SK-N-SH (cell line): ENCODE measurements at regions not wholly inside any gene's neighbourhood (a gene's known extent, or its start where the extent isn't known, plus 50 kb on each side); places are given as distances from the start of the nearest gene placed in this dataset.

Experiments used
- CTCF ChIA-PET: fragments of 300-600, 350-600 bp; formaldehyde crosslinking; extraction: SDS; loops from one replicate; lab custom pipeline; 2021; lab: Yijun Ruan, JAX
- POLR2A ChIA-PET: fragments of 350-600 bp; sonication (Branson Sonifier 250); formaldehyde crosslinking; extraction: SDS; loops from one replicate; lab custom pipeline; 2020; ENCODE audit warnings: antibody characterized with exemption, inconsistent platforms; lab: Yijun Ruan, JAX
- DNase-seq: peaks from one replicate; pipeline ENCODE4 v3.0.0; 2012
- H2AFZ ChIP-seq: fragments of 200-600 bp; sonication (generic); 2 replicates; pipeline ENCODE4 v1.8.1; 2016; ENCODE audit warnings: antibody characterized with exemption, mild to moderate bottlenecking, low read depth
- H3F3A ChIP-seq: fragments of 200-600 bp; sonication (generic); replicated peaks from 2 replicates; pipeline ENCODE3; 2016; ENCODE audit warnings: antibody characterized with exemption, mild to moderate bottlenecking; ENCODE audit not compliant: insufficient read depth
- H3K27ac ChIP-seq, 2 experiments: fragments of 200-500 bp in 1 of 2; fragments of 200-600 bp in 1 of 2; sonication (Bioruptor generic) in 1 of 2; sonication (generic), shearing (Covaris generic) in 1 of 2; 2 replicates each; pipeline versions ENCODE4 v1.5.1 to v1.6.1; 2014 to 2016; ENCODE audit warnings: low read depth in 2 of 2, inconsistent platforms in 1 of 2, low read length in 1 of 2, mild to moderate bottlenecking in 1 of 2, mixed read lengths in 1 of 2
- H3K27me3 ChIP-seq: fragments of 200-600 bp; sonication (generic), shearing (Covaris generic); 2 replicates; pipeline ENCODE4 v1.6.1; 2016; ENCODE audit warnings: mixed run types; ENCODE audit not compliant: insufficient read depth
- H3K36me3 ChIP-seq, 2 experiments: fragments of 200-500 bp in 1 of 2; fragments of 200-600 bp in 1 of 2; sonication (Bioruptor generic) in 1 of 2; sonication (generic) in 1 of 2; replicated peaks in 1 of 2; 2 replicates each; pipeline versions ENCODE3 to v1.5.1; 2014 to 2016; ENCODE audit warnings: low read length in 1 of 2, mild to moderate bottlenecking in 1 of 2; ENCODE audit not compliant: insufficient read depth in 2 of 2, control insufficient read depth in 1 of 2
- H3K4me1 ChIP-seq, 2 experiments: fragments of 200-500 bp in 1 of 2; fragments of 200-600 bp in 1 of 2; sonication (Bioruptor generic) in 1 of 2; sonication (generic), shearing (Covaris generic) in 1 of 2; 2 replicates each; pipeline versions ENCODE4 v1.5.1 to v1.6.1; 2014 to 2016; ENCODE audit warnings: low read depth in 1 of 2, low read length in 1 of 2, mixed run types in 1 of 2; ENCODE audit not compliant: insufficient read depth in 2 of 2, control insufficient read depth in 1 of 2
- H3K4me2 ChIP-seq: fragments of 200-600 bp; sonication (generic), shearing (Covaris generic); 2 replicates; pipeline ENCODE4 v1.6.1; 2017; ENCODE audit warnings: mixed run types
- H3K4me3 ChIP-seq, 2 experiments: fragments of 200-500 bp in 1 of 2; fragments of 200-600 bp in 1 of 2; sonication (Bioruptor generic) in 1 of 2; sonication (generic), shearing (Covaris generic) in 1 of 2; 2 replicates each; pipeline versions ENCODE4 v1.5.1 to v1.8.1; 2014 to 2016; ENCODE audit warnings: low read depth in 2 of 2, inconsistent platforms in 1 of 2, low read length in 1 of 2, mild to moderate bottlenecking in 1 of 2, mixed read lengths in 1 of 2, moderate library complexity in 1 of 2
- H3K79me2 ChIP-seq: fragments of 200-600 bp; sonication (generic); 2 replicates; pipeline ENCODE4 v1.8.1; 2017; ENCODE audit warnings: mild to moderate bottlenecking; ENCODE audit not compliant: insufficient read depth
- H3K9ac ChIP-seq: fragments of 200-600 bp; sonication (generic); 2 replicates; pipeline ENCODE4 v1.6.1; 2017; ENCODE audit warnings: mixed run types
- H3K9me2 ChIP-seq: fragments of 200-600 bp; sonication (generic); 2 replicates; pipeline ENCODE4 v1.6.1; 2017; ENCODE audit warnings: mixed run types
- H3K9me3 ChIP-seq: fragments of 200-600 bp; sonication (generic); 2 replicates; pipeline ENCODE4 v1.6.1; 2017; ENCODE audit warnings: mixed run types, mild to moderate bottlenecking, moderate library complexity
- H4K20me1 ChIP-seq: fragments of 200-600 bp; sonication (generic); 2 replicates; pipeline ENCODE4 v1.6.1; 2017; ENCODE audit warnings: mild to moderate bottlenecking, mixed run types; ENCODE audit not compliant: insufficient read depth
- EZH2phosphoT487 ChIP-seq: fragments of 200-600 bp; sonication (generic); IDR thresholded peaks from 2 replicates; pipeline ENCODE4 v1.6.1; 2017; ENCODE audit warnings: low read depth, mixed run types, mild to moderate bottlenecking, antibody characterized with exemption, moderate library complexity, borderline replicate concordance
- FOSL2 ChIP-seq: IDR thresholded peaks from 2 replicates; pipeline ENCODE4 v1.4.0; 2012; ENCODE audit warnings: low read depth, mild to moderate bottlenecking, moderate library complexity, borderline replicate concordance
- FOXM1 ChIP-seq: IDR thresholded peaks from 2 replicates; pipeline ENCODE4 v1.4.0; 2012; ENCODE audit warnings: low read depth, mild to moderate bottlenecking
- GATA2 ChIP-seq: sonication (generic); formaldehyde crosslinking; IDR thresholded peaks from 2 replicates; pipeline ENCODE4 v1.5.0; 2020; ENCODE audit warnings: mild to moderate bottlenecking, missing genetic modification reagents
- IRF3 ChIP-seq: fragments of 150-350 bp; IDR thresholded peaks from 2 replicates; pipeline ENCODE4 v1.6.1; 2016; ENCODE audit warnings: mild to moderate bottlenecking, low read depth, low read length
- JUND ChIP-seq: IDR thresholded peaks from 2 replicates; pipeline ENCODE4 v1.4.0; 2012
- MEF2A ChIP-seq: IDR thresholded peaks from 2 replicates; pipeline ENCODE4 v1.4.0; 2012; ENCODE audit warnings: low read depth, borderline replicate concordance
- NRF1 ChIP-seq: IDR thresholded peaks from 2 replicates; pipeline ENCODE4 v1.6.1; 2012; ENCODE audit warnings: low read depth, mild to moderate bottlenecking, low read length
- RCOR1 ChIP-seq: fragments of 150-350 bp; IDR thresholded peaks from 2 replicates; pipeline ENCODE4 v1.6.1; 2017; ENCODE audit warnings: antibody characterized with exemption, low read length
- SIN3A ChIP-seq: IDR thresholded peaks from 2 replicates; pipeline ENCODE4 v1.6.1; 2012; ENCODE audit warnings: low read depth, mild to moderate bottlenecking, low read length, moderate library complexity, borderline replicate concordance
- TCF12 ChIP-seq: IDR thresholded peaks from 2 replicates; pipeline ENCODE4 v1.4.0; 2012
- TEAD4 ChIP-seq: IDR thresholded peaks from 2 replicates; pipeline ENCODE4 v1.4.0; 2012; ENCODE audit warnings: mild to moderate bottlenecking, borderline replicate concordance; ENCODE audit not compliant: insufficient read depth
- YY1 ChIP-seq: IDR thresholded peaks from 2 replicates; pipeline ENCODE4 v1.4.0; 2012; ENCODE audit warnings: low read depth, mild to moderate bottlenecking
- ZBTB33 ChIP-seq: IDR thresholded peaks from 2 replicates; pipeline ENCODE4 v1.4.0; 2012; ENCODE audit warnings: low read depth, borderline replicate concordance
- WGBS: methylation state at CpG from one replicate; pipeline ENCODE4 v1.1.6; 2017; ENCODE audit warnings: low lambda C conversion rate; 5-methylcytosine and 5-hydroxymethylcytosine counted together

- H4K20me1 ChIP-seq: no peaks in the 10 kb centered on the region
- ChIA-PET POLR2A (no interaction called here), CTCF (interaction anchor here (0.9 to 1.4 kb wide), 2 partner anchors 29 to 53 kb away, joined by 3 read pairs; no protein-coding TSS in a partner anchor)
- no peak overlapping the region for H3K4me2 ChIP-seq
- no peak overlapping the region for H3K4me3 ChIP-seq
- no peaks in the 10 kb centered on the region for H3K9me2 ChIP-seq
- H3K9ac ChIP-seq: no peak overlapping the region
- 66% methylated on average over 6 of the region's 6 CpGs for WGBS
- no peaks in the 10 kb centered on the region for H3K27me3 ChIP-seq
- H3F3A ChIP-seq: no peaks in the 10 kb centered on the region
- H3K9me3 ChIP-seq: no peaks in the 10 kb centered on the region
- TF ChIP-seq FOSL2: no peak
- TF ChIP-seq GATA2 (CRISPR knock-in tag): no peak
- TF ChIP-seq ZBTB33: no peak
- no peak for TF ChIP-seq TEAD4
- H3K4me1 ChIP-seq: no peaks in the 10 kb centered on the region
- no peaks in the 10 kb centered on the region for H3K36me3 ChIP-seq
- H3K79me2 ChIP-seq: no peaks in the 10 kb centered on the region
- no peak overlapping the region for H3K27ac ChIP-seq
- no peak for DNase-seq
- H2AFZ ChIP-seq: no peak overlapping the region
Observed at GRCh38 chr4:187577941-187578480, 417.6 kb upstream of the ZFP42 start.

- H3K9me3 ChIP-seq: no peaks in the 10 kb centered on the region
Observed at GRCh38 chr4:187586892-187587291, 408.7 kb upstream of the ZFP42 start.

More at GRCh38 chr4:187586892-187587291, 408.7 kb upstream of the ZFP42 start:
- H3F3A ChIP-seq: no peaks in the 10 kb centered on the region
- no peak overlapping the region for H3K4me2 ChIP-seq
- no peaks in the 10 kb centered on the region for H3K36me3 ChIP-seq
- H3K79me2 ChIP-seq: no peaks in the 10 kb centered on the region
- H4K20me1 ChIP-seq: no peaks in the 10 kb centered on the region
- no peaks in the 10 kb centered on the region for H3K9me2 ChIP-seq
- H3K4me3 ChIP-seq: no peak overlapping the region
- no peak overlapping the region for H3K27ac ChIP-seq
- no peak overlapping the region for H3K9ac ChIP-seq
- no peak for DNase-seq
- POLR2A ChIA-PET: no interaction called here
- CTCF ChIA-PET: no interaction called here
- H2AFZ ChIP-seq: no peak overlapping the region
- WGBS: 52% methylated on average over 7 of the region's 7 CpGs
- no peaks in the 10 kb centered on the region for H3K27me3 ChIP-seq
- TF ChIP-seq MEF2A (no peak), IRF3 (no peak), ZBTB33 (no peak), TCF12 (no peak), YY1 (no peak), TEAD4 (no peak), FOXM1 (no peak), SIN3A (no peak), RCOR1 (no peak), GATA2 (CRISPR knock-in tag) (no peak), JUND (no peak), NRF1 (no peak), EZH2phosphoT487 (no peak)
- no peaks in the 10 kb centered on the region for H3K4me1 ChIP-seq
